ENCODE measurements at regions not wholly inside any gene's neighbourhood (a gene's known extent, or its start where the extent isn't known, plus 50 kb on each side); places are given as distances from the start of the nearest gene placed in this dataset.
A peak's percentile ranks its signal among the peaks of the same experiment; 100 is the strongest.

DNA sequence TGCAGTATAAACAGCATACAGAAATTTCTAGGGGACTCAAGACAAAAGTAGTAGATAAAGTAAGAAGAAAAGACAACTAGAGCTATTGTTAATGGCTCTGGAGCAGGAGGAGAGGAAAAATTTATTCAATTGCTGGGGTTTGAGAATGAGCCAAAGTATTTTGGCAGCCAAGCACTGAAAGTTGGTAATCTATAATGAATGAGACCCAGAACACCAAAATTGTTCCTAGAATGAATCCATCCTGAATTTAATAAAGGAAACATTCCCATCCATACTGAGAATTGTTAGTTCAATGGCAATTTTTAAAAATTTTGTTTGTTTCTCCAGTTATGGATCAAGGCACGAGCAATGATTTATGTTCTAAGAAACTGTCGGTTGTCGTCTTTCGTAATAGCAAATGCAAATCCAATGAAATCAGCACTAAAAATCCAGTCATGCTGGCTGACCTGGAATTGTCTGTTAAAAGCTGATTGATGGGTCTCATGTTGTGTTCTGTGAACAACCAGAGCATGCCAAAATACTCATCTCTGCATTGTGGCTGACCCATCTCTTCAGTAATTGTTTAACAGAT is 170.9 kb upstream of the LMNTD1 start:
- TF ChIP-seq, protein P1, sequence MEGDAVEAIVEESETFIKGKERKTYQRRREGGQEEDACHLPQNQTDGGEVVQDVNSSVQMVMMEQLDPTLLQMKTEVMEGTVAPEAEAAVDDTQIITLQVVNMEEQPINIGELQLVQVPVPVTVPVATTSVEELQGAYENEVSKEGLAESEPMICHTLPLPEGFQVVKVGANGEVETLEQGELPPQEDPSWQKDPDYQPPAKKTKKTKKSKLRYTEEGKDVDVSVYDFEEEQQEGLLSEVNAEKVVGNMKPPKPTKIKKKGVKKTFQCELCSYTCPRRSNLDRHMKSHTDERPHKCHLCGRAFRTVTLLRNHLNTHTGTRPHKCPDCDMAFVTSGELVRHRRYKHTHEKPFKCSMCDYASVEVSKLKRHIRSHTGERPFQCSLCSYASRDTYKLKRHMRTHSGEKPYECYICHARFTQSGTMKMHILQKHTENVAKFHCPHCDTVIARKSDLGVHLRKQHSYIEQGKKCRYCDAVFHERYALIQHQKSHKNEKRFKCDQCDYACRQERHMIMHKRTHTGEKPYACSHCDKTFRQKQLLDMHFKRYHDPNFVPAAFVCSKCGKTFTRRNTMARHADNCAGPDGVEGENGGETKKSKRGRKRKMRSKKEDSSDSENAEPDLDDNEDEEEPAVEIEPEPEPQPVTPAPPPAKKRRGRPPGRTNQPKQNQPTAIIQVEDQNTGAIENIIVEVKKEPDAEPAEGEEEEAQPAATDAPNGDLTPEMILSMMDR (conservative IDR thresholded peaks at IDR 0.05), result no peak
- Mint-ChIP-seq H3K9me3 (peaks cover 5% of the 10 kb centered on the region), H3K4me3 (peak overlapping the region; percentile 5), H3K4me1 (ENCODE audit: unreplicated experiment) (no peaks in the 10 kb centered on the region), H3K27ac (peak overlapping the region; percentile 32), H3K27me3 (peaks cover under 1% of the 10 kb centered on the region), H3K36me3 (peaks cover 8% of the 10 kb centered on the region)
- no peak for DNase-seq (ENCODE audit: extremely low spot score, unreplicated experiment)

DNA sequence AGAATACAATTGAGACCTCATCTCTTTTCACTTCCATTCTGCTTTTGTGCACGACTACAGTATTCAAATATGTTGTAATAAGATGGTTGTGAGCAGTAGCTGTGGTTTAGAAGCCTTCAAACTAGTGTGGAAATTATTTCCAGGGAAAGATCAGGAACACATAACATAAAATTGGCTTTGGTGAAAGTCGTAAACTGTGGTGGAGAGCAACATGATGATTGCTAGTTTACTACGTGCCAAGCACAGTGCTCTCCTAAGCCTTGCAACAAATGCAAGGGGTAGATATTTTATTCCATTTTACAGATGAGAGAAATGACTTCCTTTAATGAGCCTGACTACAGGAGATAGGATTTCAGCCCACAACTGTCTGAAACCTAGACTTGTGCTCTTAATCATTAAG is 172.4 kb upstream of the LMNTD1 start:
- DNase-seq (ENCODE audit: extremely low spot score, unreplicated experiment), result no peak
- Mint-ChIP-seq H3K36me3 (peaks cover 12% of the 10 kb centered on the region), H3K4me3 (no peak overlapping the region), H3K27ac (no peak overlapping the region), H3K9me3 (peaks cover 5% of the 10 kb centered on the region), H3K27me3 (no peaks in the 10 kb centered on the region), H3K4me1 (ENCODE audit: unreplicated experiment) (no peaks in the 10 kb centered on the region)
- TF ChIP-seq, protein P1 (conservative IDR thresholded peaks at IDR 0.05), result no peak

DNA sequence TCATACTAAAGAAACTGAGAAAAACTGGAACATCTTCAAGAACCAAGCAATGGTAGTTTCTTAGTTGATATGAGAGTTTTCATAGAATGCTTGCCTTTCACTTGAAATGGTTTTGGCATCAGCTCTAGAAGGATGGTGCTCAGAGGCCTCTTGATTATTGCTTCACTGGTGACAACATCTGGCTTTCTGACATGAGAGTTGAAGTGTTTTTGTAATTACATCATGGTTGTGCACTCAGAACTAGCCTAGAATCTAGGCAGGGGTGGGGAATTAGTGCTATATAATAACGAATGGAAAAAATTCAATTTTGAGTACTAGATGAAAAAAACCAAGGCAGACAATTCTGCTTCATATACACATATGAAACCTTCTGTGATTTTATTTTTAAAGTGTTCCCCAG is 172.8 kb upstream of the LMNTD1 start:
- H3K36me3 Mint-ChIP-seq, result peaks cover 15% of the 10 kb centered on the region
- peaks cover 5% of the 10 kb centered on the region for H3K9me3 Mint-ChIP-seq
- no peak overlapping the region for H3K27ac Mint-ChIP-seq
- H3K4me1 Mint-ChIP-seq (ENCODE audit: unreplicated experiment), result no peaks in the 10 kb centered on the region
- TF ChIP-seq, protein P1 (conservative IDR thresholded peaks at IDR 0.05), result no peak
- no peak for DNase-seq (ENCODE audit: extremely low spot score, unreplicated experiment)
- no peaks in the 10 kb centered on the region for H3K27me3 Mint-ChIP-seq
- no peak overlapping the region for H3K4me3 Mint-ChIP-seq

DNA sequence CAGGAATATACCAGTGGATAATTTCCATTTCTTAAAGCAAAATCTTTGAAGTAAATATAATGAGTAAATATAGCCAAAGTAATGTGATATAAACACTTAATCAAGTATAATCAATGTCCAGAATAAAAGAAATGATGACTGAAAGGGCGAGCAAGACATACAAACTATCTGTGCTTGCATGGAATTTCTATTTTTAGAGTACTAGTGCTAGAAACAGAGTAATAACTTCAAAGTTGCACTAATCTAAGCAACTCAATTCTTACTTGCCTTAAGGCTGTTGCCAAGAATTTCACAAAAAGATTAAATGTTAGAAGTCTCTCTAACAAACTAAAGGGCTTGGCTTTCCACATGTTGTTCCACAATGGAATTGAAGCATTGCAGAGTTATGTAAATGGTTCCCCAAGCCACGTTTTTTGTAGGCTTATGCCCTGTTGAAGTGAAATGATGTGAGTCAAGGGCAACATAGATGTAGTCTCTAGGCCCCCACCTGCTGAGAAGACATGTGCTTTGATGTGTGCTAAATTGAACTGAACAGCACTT is 175.0 kb upstream of the LMNTD1 start:
- H3K9me3 Mint-ChIP-seq, result peaks cover 5% of the 10 kb centered on the region
- no peaks in the 10 kb centered on the region for H3K4me1 Mint-ChIP-seq (ENCODE audit: unreplicated experiment)
- H3K27ac Mint-ChIP-seq, result no peak overlapping the region
- no peak for DNase-seq (ENCODE audit: extremely low spot score, unreplicated experiment)
- peaks cover 19% of the 10 kb centered on the region for H3K36me3 Mint-ChIP-seq
- H3K27me3 Mint-ChIP-seq, result no peaks in the 10 kb centered on the region
- no peak overlapping the region for H3K4me3 Mint-ChIP-seq
- TF ChIP-seq, protein P1 (conservative IDR thresholded peaks at IDR 0.05), result no peak

DNA sequence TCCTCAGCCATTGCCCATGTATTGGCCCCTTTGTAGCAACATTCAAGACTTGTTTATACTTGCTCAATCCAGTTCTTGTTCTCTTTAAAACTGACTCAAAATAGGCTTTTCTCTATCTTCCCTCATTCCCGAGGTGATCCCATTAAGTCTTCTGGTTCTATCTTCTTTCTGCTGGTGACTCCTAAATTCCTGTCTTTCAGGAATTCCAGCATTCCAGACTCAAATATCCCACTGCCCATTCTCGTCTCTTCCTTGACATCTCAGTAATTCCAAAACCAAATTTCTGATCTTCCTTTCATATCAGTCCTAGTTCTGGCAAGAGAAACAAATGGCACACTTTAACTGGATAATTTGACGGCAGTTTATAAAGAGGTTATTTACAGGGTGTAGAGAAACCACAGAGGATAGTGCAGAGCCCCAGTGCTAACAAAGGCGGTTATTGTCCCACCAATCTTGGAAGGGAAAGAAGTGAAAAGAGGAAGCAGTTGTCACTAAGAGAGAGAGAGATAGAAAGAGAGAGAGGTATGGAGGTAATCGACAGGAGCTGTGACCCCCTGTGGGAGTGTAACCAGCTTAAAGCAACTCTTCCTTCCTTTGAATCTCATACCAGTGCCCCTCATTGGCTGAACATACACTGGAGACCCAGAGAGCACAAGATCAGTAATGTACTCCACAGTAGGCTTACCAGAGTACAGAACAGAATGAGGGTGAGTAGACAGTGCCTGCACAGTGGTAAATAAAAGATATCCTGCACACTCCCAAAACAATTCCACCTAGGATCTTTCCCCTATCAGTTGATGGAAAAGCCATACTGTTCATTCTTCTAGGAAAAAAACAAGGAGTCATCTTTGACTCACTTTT is 177.6 kb upstream of the LMNTD1 start:
- H3K4me3 Mint-ChIP-seq, result no peak overlapping the region
- no peak for DNase-seq (ENCODE audit: extremely low spot score, unreplicated experiment)
- H3K27ac Mint-ChIP-seq, result no peak overlapping the region

More for the DNA sequence above, 177.6 kb upstream of the LMNTD1 start:
- no peaks in the 10 kb centered on the region for H3K9me3 Mint-ChIP-seq
- H3K36me3 Mint-ChIP-seq, result peaks cover 15% of the 10 kb centered on the region
- H3K27me3 Mint-ChIP-seq, result no peaks in the 10 kb centered on the region
- TF ChIP-seq, protein P1 (conservative IDR thresholded peaks at IDR 0.05), result no peak
- no peaks in the 10 kb centered on the region for H3K4me1 Mint-ChIP-seq (ENCODE audit: unreplicated experiment)

Data from type B pancreatic cell (in vitro differentiated cells).